HL-60 (cell line): ENCODE measurements at regions not wholly inside any gene's neighbourhood (a gene's known extent, or its start where the extent isn't known, plus 50 kb on each side); places are given as distances from the start of the nearest gene placed in this dataset.

Experiments used
- GABPA ChIP-seq: IDR thresholded peaks from 2 replicates; pipeline ENCODE4 v1.6.1; 2012; ENCODE audit warnings: low read depth
- POLR2AphosphoS5 ChIP-seq: IDR thresholded peaks from 2 replicates; pipeline ENCODE4 v1.6.1; 2012; ENCODE audit warnings: low read depth
- SPI1 ChIP-seq: IDR thresholded peaks from 2 replicates; pipeline ENCODE4 v1.6.1; 2012; ENCODE audit warnings: low read depth, mild to moderate bottlenecking, borderline replicate concordance
- TF ChIP-seq, protein P1 (sequence below): IDR thresholded peaks from one replicate; pipeline ENCODE4 v1.5.1; 2011; ENCODE audit warnings: low read length, control low read depth, inconsistent platforms; ENCODE audit not compliant: insufficient read depth
- TF ChIP-seq, protein P2 (sequence below): IDR thresholded peaks from 2 replicates; pipeline ENCODE4 v1.6.1; 2012; ENCODE audit warnings: low read depth; ENCODE audit not compliant: insufficient replicate concordance

DNA sequence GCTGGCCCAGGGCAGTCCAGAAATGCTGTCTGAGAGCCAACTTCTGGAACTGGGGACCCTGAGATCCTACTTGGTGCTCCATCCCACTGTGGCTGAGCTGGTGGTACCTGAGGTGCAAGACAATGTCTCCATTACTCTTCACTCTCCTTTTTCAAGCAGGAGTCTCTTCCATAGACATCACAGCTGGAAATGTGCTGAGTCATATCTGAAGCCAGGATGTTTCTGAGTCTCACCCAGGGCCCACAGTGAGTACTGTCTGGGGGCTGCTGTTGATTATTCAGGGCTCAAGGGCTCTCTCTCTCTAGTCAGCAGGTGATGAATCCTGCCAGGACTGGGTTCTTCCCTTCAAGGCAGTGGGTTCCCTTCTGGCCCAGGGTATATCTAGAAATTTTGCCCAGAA is 145.2 kb upstream of the TAS2R1 start:
- TF ChIP-seq, protein P1, sequence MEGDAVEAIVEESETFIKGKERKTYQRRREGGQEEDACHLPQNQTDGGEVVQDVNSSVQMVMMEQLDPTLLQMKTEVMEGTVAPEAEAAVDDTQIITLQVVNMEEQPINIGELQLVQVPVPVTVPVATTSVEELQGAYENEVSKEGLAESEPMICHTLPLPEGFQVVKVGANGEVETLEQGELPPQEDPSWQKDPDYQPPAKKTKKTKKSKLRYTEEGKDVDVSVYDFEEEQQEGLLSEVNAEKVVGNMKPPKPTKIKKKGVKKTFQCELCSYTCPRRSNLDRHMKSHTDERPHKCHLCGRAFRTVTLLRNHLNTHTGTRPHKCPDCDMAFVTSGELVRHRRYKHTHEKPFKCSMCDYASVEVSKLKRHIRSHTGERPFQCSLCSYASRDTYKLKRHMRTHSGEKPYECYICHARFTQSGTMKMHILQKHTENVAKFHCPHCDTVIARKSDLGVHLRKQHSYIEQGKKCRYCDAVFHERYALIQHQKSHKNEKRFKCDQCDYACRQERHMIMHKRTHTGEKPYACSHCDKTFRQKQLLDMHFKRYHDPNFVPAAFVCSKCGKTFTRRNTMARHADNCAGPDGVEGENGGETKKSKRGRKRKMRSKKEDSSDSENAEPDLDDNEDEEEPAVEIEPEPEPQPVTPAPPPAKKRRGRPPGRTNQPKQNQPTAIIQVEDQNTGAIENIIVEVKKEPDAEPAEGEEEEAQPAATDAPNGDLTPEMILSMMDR: no peak
- TF ChIP-seq, protein P2, sequence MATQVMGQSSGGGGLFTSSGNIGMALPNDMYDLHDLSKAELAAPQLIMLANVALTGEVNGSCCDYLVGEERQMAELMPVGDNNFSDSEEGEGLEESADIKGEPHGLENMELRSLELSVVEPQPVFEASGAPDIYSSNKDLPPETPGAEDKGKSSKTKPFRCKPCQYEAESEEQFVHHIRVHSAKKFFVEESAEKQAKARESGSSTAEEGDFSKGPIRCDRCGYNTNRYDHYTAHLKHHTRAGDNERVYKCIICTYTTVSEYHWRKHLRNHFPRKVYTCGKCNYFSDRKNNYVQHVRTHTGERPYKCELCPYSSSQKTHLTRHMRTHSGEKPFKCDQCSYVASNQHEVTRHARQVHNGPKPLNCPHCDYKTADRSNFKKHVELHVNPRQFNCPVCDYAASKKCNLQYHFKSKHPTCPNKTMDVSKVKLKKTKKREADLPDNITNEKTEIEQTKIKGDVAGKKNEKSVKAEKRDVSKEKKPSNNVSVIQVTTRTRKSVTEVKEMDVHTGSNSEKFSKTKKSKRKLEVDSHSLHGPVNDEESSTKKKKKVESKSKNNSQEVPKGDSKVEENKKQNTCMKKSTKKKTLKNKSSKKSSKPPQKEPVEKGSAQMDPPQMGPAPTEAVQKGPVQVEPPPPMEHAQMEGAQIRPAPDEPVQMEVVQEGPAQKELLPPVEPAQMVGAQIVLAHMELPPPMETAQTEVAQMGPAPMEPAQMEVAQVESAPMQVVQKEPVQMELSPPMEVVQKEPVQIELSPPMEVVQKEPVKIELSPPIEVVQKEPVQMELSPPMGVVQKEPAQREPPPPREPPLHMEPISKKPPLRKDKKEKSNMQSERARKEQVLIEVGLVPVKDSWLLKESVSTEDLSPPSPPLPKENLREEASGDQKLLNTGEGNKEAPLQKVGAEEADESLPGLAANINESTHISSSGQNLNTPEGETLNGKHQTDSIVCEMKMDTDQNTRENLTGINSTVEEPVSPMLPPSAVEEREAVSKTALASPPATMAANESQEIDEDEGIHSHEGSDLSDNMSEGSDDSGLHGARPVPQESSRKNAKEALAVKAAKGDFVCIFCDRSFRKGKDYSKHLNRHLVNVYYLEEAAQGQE: no peak
- TF ChIP-seq POLR2AphosphoS5 (no peak), GABPA (no peak), SPI1 (no peak)
